Stomach smooth muscle (tissue), 2 donors: ENCODE measurements at regions not wholly inside any gene's neighbourhood (a gene's known extent, or its start where the extent isn't known, plus 50 kb on each side); places are given as distances from the start of the nearest gene placed in this dataset.

ENCODE experiments used
- H3K27ac ChIP-seq: one replicate; pipeline ENCODE4 v1.7.0; 2013; ENCODE audit warnings: mild to moderate bottlenecking, low read length, inconsistent platforms
- H3K27me3 ChIP-seq, 2 donors: one replicate each; pipeline ENCODE4 v1.7.0; 2013; ENCODE audit warnings: low read length in 2 of 2; ENCODE audit not compliant: insufficient read depth in 2 of 2, control insufficient read depth in 1 of 2
- H3K36me3 ChIP-seq, 2 donors: one replicate each; pipeline ENCODE4 v1.7.0; 2013; ENCODE audit warnings: low read length in 2 of 2; ENCODE audit not compliant: control insufficient read depth in 2 of 2, insufficient read depth in 2 of 2
- H3K4me1 ChIP-seq: one replicate; pipeline ENCODE4 v1.7.0; 2013; ENCODE audit warnings: low read length; ENCODE audit not compliant: control insufficient read depth, insufficient read depth
- H3K4me3 ChIP-seq, 2 donors: one replicate each; pipeline ENCODE4 v1.7.0; 2013; ENCODE audit warnings: low read length in 2 of 2
- H3K9ac ChIP-seq, 2 donors: one replicate each; pipeline ENCODE4 v1.7.0; 2013; ENCODE audit warnings: low read length in 2 of 2, mild to moderate bottlenecking in 1 of 2
- H3K9me3 ChIP-seq, 2 donors: one replicate each; pipeline ENCODE4 v1.7.0; 2013; ENCODE audit warnings: low read length in 2 of 2; ENCODE audit not compliant: control insufficient read depth in 2 of 2
- donor health status: healthy.
- donor health status: Pancreatic carcinoma.

- no peaks in the 10 kb centered on the region for H3K4me1 ChIP-seq
- H3K4me3 ChIP-seq, result no peak overlapping the region
- no peaks in the 10 kb centered on the region for H3K27me3 ChIP-seq
- H3K9ac ChIP-seq, result no peak overlapping the region
- no peak overlapping the region for H3K27ac ChIP-seq
- H3K9me3 ChIP-seq, result no peaks in the 10 kb centered on the region
- no peaks in the 10 kb centered on the region for H3K36me3 ChIP-seq
Measured at GRCh38 chr12:46439793-46440511, 67.4 kb upstream of the SLC38A2 start.

DNA sequence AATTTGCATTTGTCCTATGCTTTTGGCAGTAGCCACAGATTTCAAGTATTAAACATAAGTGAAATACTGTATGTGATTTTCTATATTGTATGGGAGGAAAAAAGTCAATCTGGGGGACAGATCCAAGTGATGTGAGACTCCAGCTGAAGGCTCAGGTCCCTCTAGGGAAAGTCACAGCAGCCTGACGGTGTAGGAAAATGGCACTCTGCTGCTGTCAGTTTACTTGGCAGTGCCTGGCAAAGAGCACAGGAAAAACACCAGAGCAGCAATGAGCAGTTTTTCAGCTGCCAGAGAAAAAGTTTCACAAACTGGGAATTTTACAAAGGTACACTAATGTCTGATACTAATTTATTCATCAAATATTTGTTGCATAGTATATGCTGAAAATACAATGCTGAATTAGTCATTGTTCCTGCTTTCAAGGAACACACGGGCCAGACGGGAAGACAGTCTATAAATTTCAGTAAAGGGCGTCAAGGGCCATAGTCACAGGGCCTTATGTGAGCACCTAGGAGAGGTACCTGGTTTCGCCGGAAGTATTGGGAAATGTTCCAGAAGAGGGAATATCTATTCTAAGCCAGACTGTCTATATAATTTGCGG, 66.2 kb upstream of the SLC38A2 start:
- Histone ChIP-seq H3K36me3 (no peaks in the 10 kb centered on the region), H3K4me1 (no peaks in the 10 kb centered on the region), H3K4me3 (no peak overlapping the region), H3K9me3 (no peaks in the 10 kb centered on the region), H3K9ac (no peak overlapping the region), H3K27ac (no peak overlapping the region), H3K27me3 (no peaks in the 10 kb centered on the region)

DNA sequence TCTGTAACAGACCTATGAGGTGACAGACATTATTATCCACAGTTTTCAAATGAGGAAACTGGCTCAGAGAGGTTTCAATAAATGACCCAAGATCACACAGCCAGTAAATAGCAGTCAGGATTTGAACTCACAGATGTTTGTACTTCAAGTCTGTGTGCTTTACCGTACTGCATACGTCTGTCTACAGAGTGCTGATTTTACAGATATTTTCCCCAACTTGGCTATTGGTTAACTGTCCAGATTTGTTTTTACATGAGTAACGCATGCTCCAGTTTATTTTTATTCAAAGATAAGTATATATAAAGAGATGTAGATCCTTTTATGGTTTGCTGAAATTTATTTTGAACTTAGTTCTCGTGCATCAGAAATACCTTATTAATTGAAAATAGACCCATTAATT, 65.7 kb upstream of the SLC38A2 start:
- no peaks in the 10 kb centered on the region for H3K27me3 ChIP-seq
- no peak overlapping the region for H3K27ac ChIP-seq

GRCh38 chr12:46437469-46437868, 64.9 kb upstream of the SLC38A2 start:
- H3K4me1 ChIP-seq, result no peaks in the 10 kb centered on the region
- no peak overlapping the region for H3K27ac ChIP-seq
- no peak overlapping the region for H3K4me3 ChIP-seq
- H3K9ac ChIP-seq, result no peak overlapping the region
- H3K27me3 ChIP-seq, result no peaks in the 10 kb centered on the region
- no peaks in the 10 kb centered on the region for H3K9me3 ChIP-seq
- no peaks in the 10 kb centered on the region for H3K36me3 ChIP-seq

More for the DNA sequence above, 65.7 kb upstream of the SLC38A2 start:
- H3K4me1 ChIP-seq, result no peaks in the 10 kb centered on the region
- no peaks in the 10 kb centered on the region for H3K36me3 ChIP-seq
- H3K4me3 ChIP-seq, result no peak overlapping the region
- H3K9ac ChIP-seq, result no peak overlapping the region
- no peaks in the 10 kb centered on the region for H3K9me3 ChIP-seq

GRCh38 chr12:46436747-46437146, 64.2 kb upstream of the SLC38A2 start:
- H3K9ac ChIP-seq, result no peak overlapping the region
- H3K27me3 ChIP-seq, result no peaks in the 10 kb centered on the region
- no peaks in the 10 kb centered on the region for H3K9me3 ChIP-seq
- H3K27ac ChIP-seq, result no peak overlapping the region
- no peak overlapping the region for H3K4me3 ChIP-seq
- no peaks in the 10 kb centered on the region for H3K36me3 ChIP-seq
- H3K4me1 ChIP-seq, result no peaks in the 10 kb centered on the region

DNA sequence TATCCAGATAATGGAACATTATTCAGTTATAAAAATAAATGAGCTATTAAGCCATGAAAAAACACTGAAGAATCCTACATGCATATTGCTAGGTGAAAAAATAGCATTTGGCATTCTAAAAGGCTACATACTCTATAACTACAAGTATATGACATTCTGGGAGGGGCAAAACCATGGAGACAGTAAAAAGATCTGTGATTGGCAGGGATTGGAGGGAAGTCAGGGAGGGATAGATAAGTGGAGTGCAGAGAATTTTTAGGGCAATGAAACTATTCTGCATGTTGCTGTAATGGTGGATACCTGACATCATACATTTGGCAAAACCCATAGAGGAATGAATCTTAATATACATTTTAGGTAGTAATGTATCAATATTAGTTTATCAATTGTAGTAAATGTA, 63.1 kb upstream of the SLC38A2 start:
- no peak overlapping the region for H3K4me3 ChIP-seq
- H3K9ac ChIP-seq, result no peak overlapping the region
- H3K36me3 ChIP-seq, result no peaks in the 10 kb centered on the region
- H3K9me3 ChIP-seq, result no peaks in the 10 kb centered on the region
- H3K27ac ChIP-seq, result no peak overlapping the region
- no peaks in the 10 kb centered on the region for H3K27me3 ChIP-seq
- H3K4me1 ChIP-seq, result no peaks in the 10 kb centered on the region

- Histone ChIP-seq H3K9me3 (no peaks in the 10 kb centered on the region), H3K27me3 (no peaks in the 10 kb centered on the region), H3K27ac (no peak overlapping the region), H3K9ac (no peak overlapping the region), H3K4me3 (no peak overlapping the region), H3K36me3 (no peaks in the 10 kb centered on the region), H3K4me1 (no peaks in the 10 kb centered on the region)
Measured at GRCh38 chr12:46435029-46435428, 62.5 kb upstream of the SLC38A2 start.

GRCh38 chr12:46433829-46434228, 61.3 kb upstream of the SLC38A2 start:
- Histone ChIP-seq H3K27ac (no peak overlapping the region), H3K27me3 (no peaks in the 10 kb centered on the region), H3K4me1 (no peaks in the 10 kb centered on the region), H3K36me3 (no peaks in the 10 kb centered on the region), H3K4me3 (no peak overlapping the region), H3K9me3 (no peaks in the 10 kb centered on the region), H3K9ac (no peak overlapping the region)

- H3K36me3 ChIP-seq, result no peaks in the 10 kb centered on the region
- no peak overlapping the region for H3K4me3 ChIP-seq
- no peaks in the 10 kb centered on the region for H3K9me3 ChIP-seq
- no peak overlapping the region for H3K27ac ChIP-seq
- H3K4me1 ChIP-seq, result no peaks in the 10 kb centered on the region
- no peak overlapping the region for H3K9ac ChIP-seq
- H3K27me3 ChIP-seq, result no peaks in the 10 kb centered on the region
Measured at GRCh38 chr12:46432325-46432724, 59.8 kb upstream of the SLC38A2 start.

- H3K36me3 ChIP-seq, result no peaks in the 10 kb centered on the region
Measured at GRCh38 chr12:46430340-46430948, 57.9 kb upstream of the SLC38A2 start.

More at GRCh38 chr12:46430340-46430948, 57.9 kb upstream of the SLC38A2 start:
- Histone ChIP-seq H3K27ac (no peak overlapping the region), H3K9ac (no peak overlapping the region), H3K4me3 (no peak overlapping the region), H3K4me1 (no peaks in the 10 kb centered on the region), H3K9me3 (peaks cover 0 to 5% of the 10 kb centered on the region in 2 donors), H3K27me3 (no peaks in the 10 kb centered on the region)
